Activated CD4-positive, alpha-beta T cell treated with anti-CD3 and anti-CD28 coated beads, Interleukin-2, amount 50 U/mL, for 24 hours (primary cell): ENCODE measurements at regions not wholly inside any gene's neighbourhood (a gene's known extent, or its start where the extent isn't known, plus 50 kb on each side); places are given as distances from the start of the nearest gene placed in this dataset.
"Not testable (repeated sequence)": the region's sequence is repeated elsewhere in the genome, so short reads cannot be mapped to it uniquely, and the experiment has no call there.

Source experiments
- DNase-seq, 2 donors: peaks; one replicate each; pipeline ENCODE4 v3.0.0-alpha.2; 2020; ENCODE audit warnings: low read depth in 1 of 2, low spot score in 1 of 2

DNA sequence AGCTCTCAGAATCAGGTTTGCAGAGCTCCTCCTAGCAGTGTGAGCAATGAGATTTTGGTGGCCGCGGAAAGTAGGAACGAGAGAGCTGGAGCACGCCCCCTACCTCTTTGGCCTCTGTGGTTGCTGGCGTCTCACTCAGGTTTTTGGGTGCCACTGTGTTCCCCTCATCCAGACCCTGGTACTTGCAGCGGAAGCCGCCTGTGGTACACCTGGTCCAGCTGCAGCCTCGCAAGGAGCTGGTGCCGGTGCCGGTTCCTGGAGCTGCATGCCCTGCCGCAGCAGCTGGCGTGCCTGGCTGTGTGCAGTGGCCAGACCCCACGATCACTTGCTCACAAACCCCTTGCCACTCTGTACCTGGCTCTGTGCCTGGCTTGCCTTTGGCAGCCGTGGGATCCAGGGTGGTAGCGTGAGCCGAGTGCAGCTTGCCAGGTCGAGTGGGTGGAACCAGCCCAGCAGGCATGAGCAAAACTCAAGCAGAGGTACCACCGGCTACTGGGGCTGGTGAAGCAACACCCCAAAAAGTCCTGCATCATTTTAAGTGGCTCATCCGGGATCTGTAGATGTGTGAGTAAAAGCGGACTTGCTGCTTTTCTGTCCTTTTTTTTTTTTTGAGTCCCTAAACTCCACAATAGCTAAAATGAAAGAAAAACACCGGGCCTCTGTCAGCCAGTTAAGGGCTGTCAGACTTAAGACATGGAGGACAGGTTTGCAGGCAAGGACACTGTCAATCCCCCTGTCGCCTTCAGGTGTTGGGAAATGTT lies 844.9 kb downstream of the KCNT2 start:
- no peak for DNase-seq

DNA sequence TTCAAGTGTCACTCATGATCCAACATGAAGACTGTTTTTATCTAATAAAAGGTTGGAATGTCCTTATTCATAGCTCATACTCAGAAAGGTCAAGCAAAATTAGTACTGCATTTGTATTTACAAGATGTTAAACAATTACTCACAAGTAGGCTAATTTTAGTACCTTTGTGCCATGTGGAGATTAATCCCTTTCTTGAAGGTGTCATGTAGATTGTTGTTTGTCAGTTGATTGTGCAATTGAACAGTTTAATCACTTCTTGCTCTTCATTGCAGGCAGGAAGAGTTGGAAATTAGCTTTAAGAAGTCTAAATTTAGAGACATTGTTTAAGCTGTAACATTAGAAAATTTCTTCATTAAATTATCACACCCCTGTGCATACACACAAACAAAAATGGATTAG lies 847.1 kb downstream of the KCNT2 start:
- no peak for DNase-seq

DNA sequence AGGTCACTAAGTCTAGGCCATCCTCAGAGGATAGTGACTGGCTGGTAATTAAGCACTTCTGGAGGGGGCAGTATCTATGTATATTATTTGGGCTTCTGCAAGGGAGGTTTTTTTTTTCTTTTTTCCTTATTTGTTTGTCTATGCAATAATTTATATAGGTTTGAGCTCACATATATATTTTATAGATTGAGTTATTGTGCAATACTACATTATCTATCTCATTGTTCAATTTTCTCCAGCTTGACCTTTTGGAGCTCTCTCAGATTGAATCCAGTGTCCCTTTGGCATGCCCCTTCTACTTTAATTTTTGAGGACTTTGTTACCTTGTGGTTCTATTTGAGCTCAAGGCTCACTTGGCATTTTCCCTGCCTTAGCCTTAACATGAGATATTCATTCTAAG lies 852.1 kb downstream of the KCNT2 start:
- no peak for DNase-seq

DNA sequence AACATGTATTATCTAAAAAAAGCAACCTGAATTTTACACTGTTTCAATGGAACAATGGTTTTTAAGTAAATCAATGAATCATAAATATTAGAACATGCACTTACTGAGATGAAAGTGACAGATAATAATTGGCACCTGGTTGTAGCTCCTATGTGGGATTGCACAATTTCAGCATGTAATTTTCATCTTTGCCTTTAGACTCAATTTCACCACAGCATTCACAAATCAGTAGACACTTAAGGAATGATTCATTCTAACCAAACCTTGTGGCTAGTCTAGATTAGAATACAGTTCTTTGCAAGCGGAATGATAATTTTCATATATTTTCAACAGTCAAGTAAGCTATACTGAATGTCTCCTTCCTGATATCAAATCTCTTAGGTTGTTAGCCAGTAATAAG lies 853.4 kb downstream of the KCNT2 start:
- no peak for DNase-seq

DNA sequence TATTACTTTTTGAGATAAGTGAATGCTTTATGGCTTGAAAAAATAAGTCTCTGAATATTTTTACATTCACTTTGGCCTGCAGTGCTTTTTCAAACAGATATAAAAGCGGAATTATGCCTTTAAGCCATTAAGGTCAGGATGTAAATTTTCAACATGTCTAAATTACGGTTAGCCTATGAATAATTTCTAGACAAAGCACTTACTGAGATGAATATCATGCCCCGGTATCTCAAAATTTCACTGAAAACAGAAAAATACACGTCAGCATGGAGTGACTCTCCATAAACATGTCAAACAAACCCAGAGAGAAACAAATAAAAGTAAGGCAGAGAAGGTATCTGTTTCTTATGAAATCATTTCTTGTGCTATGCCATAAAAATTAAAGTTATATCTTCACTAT lies 853.9 kb downstream of the KCNT2 start:
- no peak for DNase-seq

DNA sequence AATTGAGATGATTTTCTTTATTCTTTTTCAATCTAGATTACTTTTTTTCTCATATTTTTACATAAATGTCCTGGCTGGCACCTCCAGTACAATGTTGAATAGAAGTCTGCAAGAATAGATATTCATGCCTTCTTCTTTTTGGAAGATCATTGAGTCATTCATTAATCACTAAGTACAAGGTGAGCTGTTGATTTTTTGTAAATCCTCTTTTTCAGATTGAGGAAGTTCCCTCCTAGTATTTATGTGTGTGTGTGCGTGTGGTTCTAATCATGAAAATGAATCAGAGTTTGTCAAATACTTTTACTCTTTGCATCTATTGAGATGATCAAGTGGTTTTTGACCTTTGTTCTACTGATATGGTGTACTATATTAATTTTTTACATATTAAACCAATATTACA lies 859.3 kb downstream of the KCNT2 start:
- no peak for DNase-seq

DNA sequence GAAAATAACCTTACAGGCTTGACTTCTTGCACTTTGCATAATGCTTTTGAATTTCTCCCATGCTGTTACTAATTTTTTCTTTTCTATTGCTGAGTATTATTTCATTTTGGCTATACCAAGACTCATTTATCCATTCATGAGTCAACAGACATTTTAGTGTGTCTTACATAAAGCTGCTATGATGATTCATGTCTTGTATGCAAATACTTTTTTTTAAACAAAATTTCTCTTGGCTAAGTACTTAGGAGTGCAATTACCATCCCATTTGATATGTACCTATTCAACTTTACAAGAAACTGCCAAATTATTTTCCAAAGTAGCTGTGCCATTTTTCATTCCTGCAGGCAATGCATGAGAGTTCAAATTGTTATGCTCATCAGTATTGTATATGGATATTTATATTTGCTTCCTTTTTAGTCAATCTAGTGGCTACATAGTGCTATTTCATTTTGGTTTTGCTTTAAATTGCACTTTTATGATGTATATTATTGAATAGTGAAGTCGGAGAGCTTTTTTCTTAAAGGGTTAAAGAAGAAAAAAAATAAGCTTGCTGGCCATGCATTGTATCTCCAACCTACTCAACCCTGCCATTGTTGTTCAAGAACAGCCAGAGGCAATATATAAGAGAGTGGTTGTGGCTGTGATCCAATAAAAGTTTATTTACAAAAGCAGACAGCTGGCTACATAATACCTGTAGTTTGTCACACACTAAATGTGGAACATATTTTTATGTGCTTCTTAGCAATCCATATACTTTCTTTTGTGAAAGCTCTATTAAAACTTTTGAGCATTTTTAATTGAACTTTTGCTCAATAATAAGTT lies 862.8 kb downstream of the KCNT2 start:
- no peak for DNase-seq

DNA sequence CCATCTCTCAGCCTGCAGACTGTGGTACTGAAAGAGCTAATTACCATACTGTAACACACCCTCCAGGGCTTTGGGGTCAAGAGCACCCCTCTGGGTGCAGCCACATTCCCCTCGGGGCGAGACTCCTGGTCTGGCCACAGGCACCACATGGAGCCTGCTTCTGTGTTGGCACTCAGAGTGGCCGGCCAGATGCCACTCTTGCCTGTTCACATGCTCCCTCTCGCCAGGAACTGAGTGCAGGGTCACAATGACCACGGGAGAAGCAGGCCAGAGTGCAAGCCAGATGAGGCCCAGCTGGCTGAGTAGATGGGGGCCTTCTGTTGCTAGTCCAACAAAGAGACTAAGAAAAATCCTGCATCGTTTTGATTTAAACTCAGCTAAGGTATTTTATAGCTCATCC lies 864.0 kb downstream of the KCNT2 start:
- DNase-seq = no peak

DNA sequence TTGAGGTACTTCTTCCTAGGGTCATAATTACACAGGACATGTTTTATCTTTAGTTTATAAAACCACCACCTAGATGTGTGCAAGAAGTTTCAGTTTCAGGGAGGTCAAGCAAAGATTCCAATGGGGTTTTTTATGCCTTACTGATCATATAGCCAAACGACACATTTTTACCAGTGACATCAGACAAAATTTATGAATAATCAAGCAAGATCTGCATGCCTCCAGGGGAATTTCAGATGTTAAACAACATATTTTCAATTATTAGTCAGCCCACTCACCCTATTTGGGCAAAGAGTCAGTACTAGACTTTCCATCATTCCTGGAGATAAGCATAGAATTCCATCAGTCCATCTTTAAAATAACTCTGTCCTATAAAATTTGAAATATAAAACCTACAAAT lies 867.4 kb downstream of the KCNT2 start:
- DNase-seq = no peak

DNA sequence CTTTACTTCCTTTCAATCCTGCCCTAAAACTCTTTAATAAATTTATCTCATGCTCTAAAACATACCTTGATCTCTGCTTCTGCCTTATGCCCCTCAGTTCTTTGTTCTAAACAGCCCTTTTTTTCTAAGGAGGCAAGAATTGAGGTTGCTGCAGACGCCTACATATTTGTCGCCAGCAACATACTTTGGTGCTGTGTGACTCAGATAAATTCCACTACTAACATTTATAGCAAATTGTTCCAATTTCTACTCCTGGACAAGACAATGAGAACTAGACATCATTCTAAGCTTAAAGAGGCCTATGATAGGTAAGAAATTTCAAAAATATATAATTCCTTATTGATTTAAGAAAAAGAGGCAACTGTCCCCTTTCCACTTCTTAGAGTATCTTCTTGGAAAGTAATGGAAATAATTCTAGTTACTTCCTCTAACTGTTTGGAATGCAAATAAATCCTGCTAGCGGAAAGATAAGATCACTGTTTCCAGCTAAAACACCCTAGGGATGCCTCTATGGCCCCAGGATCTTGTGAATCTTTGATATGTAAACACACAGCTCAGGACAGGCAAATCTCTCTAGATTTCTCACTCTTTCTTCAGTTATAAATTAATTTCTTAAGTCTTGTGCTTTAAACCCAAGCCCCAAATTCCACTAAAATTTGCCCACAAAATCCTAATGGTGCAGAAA lies 869.1 kb downstream of the KCNT2 start:
- DNase-seq = no peak

DNA sequence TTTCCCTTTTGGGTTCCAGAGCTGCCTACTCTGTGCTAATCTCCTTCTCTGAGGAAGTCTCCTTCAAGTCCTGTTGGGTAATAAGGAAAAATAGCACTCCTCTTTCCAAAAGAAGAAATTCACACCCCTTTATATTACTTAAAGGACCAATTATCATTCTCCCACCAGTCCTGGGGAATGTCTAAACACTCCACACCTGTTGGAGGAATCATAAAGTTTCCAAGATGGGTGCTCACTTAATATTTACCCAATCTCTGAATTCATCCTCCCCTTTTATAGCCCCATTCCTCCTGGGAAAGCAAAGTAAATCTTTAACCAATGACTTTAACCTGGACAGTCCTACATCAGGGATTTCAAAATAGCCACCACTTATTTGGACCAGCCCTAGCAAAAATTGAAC lies 873.1 kb downstream of the KCNT2 start:
- DNase-seq = no peak

DNA sequence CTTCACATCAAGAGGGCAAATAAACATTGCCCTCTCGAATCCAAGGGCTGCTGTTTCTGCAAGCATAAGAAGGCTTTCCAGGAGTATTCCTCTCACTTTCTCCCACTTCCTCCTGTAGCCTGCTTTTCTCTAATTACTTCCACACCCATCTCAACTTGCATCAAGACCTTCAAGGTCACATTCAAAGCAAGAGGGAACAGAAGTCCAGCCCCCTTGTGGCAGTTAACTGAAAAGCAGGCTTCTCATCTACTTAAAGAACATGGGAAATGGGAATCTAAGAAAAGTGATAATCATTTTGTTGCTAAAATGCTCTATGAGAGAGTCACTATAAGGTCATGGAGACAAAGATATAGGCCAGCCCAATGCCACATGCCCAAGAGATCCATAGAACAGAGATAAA lies 874.4 kb downstream of the KCNT2 start:
- no peak for DNase-seq

DNA sequence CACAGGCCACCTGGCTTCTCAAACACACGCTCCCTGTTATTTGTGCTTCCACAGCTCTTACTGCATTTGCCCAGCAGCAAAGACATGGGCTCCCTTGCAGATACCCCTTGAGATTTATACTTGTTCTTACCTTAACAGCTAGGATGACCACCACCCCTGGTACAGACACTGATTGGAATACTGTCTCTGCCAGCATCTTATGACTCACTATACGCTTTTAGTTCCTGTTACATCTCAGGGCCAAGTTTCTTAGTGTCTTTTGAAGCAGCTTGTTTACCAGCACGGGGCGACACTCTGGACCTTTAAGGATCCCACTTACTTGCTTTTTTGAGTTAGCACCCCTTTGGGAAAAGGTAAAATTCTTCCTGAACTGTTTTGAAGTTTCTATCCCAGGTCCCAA lies 874.8 kb downstream of the KCNT2 start:
- no peak for DNase-seq

DNA sequence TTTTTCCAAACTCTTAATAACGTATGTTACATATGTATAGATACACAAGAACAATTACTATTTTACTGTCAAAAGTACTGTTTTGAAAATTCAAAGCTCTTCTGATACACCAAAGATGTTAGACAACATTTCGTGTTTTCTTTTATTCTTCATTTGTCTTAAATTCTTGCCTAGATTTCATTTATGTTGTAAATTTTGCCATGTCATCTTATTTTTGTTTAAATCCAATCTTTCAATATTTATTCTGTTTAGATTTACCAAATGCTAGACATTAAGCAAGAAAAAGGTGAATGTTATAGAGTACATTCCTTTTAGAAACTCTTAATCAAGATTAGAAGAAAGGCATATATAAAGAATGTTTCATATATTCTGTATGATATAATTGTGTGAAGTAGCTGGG lies 876.9 kb downstream of the KCNT2 start:
- no peak for DNase-seq

DNA sequence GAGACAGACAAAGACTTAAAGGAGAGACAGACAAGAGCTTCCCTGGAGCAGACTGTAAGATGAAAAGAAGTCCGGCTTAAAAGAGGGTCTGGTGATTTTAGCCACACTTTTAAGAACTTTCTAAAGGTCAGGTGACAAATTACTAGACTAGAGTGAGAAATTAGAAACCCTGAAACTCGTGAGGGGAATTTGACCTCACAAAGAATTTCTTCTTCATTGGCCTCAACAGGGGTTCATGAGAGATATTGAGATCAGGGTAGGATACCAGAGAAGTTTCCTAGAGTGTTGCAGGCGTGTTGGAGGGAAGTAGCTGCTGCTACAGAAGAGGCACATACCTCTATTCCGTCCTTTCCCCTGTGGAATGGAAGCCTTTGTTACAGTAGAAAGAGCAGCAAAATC lies 884.4 kb downstream of the KCNT2 start:
- DNase-seq = no peak

DNA sequence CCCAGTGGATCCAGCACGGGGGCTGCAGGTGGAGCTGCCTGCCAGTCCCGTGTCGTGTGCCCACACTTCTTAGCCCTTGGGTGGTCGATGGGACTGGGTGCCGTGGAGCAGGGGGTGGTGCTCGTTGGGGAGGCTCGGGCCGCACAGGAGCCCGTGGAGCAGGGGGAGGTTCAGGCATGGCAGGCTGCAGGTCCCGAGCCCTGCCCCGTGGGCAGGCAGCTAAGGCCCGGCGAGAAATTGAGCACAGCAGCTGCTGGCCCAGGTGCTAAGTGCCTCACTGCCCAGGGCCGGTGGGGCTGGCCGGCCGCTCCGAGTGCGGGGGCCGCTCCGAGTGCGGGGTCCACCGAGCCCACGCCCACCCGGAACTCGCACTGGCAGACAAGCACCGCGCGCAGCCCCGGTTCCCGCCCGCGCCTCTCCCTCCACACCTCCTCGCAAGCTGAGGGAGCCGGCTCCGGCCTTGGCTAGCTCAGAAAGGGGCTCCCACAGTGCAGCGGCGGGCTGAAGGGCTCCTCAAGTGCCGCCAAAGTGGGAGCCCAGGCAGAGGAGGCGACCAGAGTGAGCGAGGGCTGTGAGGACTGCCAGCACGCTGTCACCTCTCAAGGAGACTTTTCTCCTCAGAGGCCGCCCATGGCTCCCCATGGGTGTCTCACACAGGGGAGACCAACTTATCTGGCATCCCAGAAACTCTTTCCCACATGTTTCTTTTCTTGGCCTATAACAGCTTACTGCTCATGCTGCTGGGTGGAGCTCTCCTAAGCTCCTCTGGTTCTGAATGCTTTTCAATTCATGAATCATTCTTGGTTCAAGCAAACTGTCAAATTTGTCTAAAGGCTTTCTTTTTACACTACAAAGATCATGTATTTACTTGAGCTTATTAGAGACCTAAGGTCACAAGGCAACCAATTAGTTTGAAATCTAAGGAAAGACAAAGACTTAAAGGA lies 885.1 kb downstream of the KCNT2 start:
- not testable (repeated sequence) for DNase-seq

DNA sequence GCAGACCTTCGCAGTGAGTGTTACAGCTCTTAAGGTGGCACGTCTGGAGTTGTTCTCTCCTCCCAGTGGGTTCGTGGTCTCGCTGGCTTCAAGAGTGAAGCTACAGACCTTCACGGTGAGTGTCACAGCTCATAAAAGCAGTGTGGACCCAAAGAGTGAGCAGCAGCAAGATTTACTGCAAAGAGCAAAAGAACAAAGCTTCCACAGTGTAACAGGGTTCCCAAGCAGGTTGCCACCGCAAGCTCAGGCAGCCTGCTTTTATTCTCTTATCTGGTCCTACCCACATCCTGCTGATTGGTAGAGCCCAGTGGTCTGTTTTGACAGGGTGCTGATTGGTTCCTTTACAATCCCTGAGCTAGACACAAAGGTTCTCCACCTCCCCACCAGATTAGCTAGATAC lies 886.1 kb downstream of the KCNT2 start:
- DNase-seq = not testable (repeated sequence)

DNA sequence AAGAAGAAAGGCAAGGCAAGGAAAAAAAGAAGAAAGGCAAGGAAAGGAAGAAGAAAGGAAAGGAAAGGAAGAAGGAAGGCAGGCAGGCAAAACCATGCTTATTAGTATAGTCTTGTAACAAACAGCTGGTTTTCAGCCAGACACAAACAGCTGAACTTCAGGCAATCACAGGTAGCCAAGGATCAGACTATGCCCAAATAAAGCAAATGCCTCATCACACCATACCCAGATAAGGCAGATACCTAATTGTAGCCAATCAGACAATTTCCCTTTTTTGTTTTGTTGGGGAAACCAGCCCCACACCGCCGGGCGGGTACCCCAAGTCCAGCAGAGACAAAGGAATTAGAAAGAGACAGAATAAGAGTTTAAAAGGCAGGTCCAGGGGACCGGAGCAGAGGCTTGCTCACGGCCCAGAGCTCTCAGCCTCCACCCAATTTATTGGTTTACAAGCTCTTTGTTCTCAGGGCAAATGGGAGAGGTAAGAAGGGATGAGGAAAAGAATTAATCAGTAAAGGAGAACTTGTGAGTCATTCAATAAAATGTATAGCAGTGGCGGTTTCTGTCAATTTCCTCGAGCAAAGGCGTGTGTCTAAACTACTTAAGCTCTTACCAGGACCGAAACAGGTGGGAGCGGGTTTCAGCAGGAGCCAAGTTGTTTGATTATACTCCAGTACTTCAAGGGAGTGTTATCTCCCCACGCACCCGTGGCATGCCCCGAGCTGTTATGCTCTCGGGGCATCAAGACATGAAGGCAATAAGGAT lies 886.8 kb downstream of the KCNT2 start:
- DNase-seq = no peak

DNA sequence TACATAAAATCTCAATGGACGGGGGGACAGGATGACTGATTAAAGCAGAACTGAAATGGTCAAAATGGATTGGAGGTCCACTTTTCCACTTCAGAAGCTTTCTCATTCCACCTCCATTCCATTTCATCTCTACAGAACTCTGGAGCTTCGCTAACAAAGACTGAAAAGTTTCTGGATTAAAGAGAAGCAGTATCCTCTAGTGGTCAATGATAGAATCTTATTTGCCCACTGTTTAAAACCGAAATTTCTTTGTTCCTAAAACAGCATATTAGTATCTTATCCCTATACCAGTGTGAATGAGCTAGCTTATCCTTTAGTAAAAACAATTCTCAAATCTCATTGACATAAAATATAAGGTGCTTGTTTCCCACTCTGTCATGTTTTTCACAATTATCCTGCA lies 890.6 kb downstream of the KCNT2 start:
- DNase-seq = no peak

DNA sequence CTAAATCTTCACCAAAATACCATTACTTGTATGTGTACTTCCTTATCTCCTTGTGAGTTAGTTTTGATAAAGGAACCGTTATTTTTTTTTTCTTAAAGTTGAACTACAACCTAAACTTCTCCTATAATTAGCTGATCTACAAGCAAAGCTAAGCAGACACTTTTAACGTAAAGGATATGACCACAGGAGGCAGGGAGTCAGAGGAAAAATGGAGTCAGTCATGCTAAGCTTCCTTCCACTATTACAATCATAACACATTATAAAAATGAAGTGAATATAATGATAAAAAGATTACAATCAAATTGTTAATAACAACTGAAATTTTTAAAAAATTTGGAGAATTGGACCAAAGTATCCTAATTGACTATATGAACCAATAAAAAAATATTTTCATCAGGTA lies 892.6 kb downstream of the KCNT2 start:
- no peak for DNase-seq
